GM19193 (cell line): ENCODE measurements at regions not wholly inside any gene's neighbourhood (a gene's known extent, or its start where the extent isn't known, plus 50 kb on each side); places are given as distances from the start of the nearest gene placed in this dataset.

ENCODE experiments used
- POLR2A ChIP-seq: IDR thresholded peaks from 4 replicates; pipeline ENCODE4 v1.6.1; 2011; ENCODE audit not compliant: insufficient read depth, insufficient read length; ENCODE audit errors: extremely low read depth

DNA sequence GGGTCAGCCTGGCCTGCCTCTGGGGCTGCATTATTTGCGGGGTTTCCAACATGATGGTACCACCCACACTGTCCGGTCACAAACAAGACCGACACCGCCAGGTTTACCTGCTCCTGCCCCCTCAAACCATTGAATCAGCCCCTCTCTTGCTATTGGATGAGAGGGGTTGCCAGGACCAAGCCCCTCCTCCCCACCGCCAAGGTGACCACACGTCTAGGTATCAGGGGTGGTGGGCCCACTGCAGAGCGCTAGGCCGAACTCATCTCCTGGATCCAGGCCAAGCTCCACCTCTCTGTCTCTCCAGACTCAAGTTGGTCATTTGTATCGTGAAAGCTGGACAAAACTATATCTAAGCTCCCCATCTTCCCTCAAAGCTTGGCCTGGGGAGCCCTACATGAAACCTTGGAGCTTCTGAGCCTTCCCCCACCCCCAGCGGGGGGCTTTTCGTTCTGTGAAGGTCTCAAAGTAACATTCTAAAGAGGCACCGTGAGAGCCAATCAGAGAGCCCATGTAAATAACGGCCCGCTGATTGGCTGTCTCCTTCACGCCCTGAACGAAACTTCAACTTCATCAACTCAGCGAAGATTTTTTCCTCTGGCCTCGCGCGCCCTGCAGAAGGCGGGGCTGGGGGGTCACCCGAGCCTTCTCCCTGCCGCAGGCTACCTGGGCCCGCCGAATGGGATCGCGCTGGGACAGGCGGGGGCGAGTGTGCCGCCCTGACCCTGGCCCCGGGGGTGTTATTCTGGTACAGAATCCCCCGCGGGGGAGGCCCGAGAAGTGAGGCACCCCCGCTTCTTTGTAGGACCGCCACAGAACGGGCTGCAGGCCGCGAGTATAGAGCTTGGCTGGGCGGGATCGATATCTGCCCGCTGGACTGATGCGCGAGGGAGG lies 49.6 kb upstream of the PSD2 start:
- peak; percentile 39 for TF ChIP-seq POLR2A
